ENCODE measurements at regions not wholly inside any gene's neighbourhood (a gene's known extent, or its start where the extent isn't known, plus 50 kb on each side); places are given as distances from the start of the nearest gene placed in this dataset.

GRCh38 chr2:163990541-163990940, 254.7 kb upstream of the FIGN start:
- Histone ChIP-seq H3K4me1 (ENCODE audit: control insufficient read depth in 2 of 2, insufficient read depth in 1 of 2, low read depth in 1 of 2, low read length in 2 of 2) (peaks cover 13 to 27% of the 10 kb centered on the region in 2 donors), H2BK12ac (ENCODE audit: low read length) (no peak overlapping the region), H3K4ac (ENCODE audit: low read length) (no peak overlapping the region), H3K27ac (replicated peaks; ENCODE audit: low read length) (peak overlapping the region; percentile 87), H3K23ac (ENCODE audit: low read depth, low read length, poor library complexity) (no peak overlapping the region), H2BK5ac (ENCODE audit: low read length) (no peak overlapping the region), H3K27me3 (ENCODE audit: control insufficient read depth in 3 of 3, insufficient read depth in 3 of 3, low read depth in 1 of 3, low read length in 3 of 3) (no peaks in the 10 kb centered on the region), H2AK5ac (ENCODE audit: low read depth, low read length) (no peak overlapping the region), H2BK15ac (ENCODE audit: low read length) (no peak overlapping the region), H3K4me2 (ENCODE audit: insufficient read depth, low read length, poor library complexity, severe bottlenecking) (no peak overlapping the region), H4K91ac (ENCODE audit: low read depth, low read length, poor library complexity) (no peak overlapping the region), H3K36me3 (replicated peaks in 1 of 2; ENCODE audit: control insufficient read depth in 2 of 2, insufficient read depth in 2 of 2, low read length in 2 of 2) (no peaks in the 10 kb centered on the region), H3K9ac (ENCODE audit: low read depth, low read length, poor library complexity) (no peak overlapping the region), H2AFZ (ENCODE audit: low read length) (peak overlapping the region; percentile 33), H3K4me3 (ENCODE audit: low read length in 2 of 2) (no peak overlapping the region), H3K9me3 (replicated peaks in 1 of 2; ENCODE audit: control insufficient read depth in 2 of 2, insufficient read depth in 1 of 2, low read depth in 1 of 2, low read length in 2 of 2) (peaks cover 0 to 2% of the 10 kb centered on the region in 2 donors), H4K8ac (ENCODE audit: low read depth, low read length) (no peak overlapping the region), H2BK120ac (ENCODE audit: low read depth, low read length) (no peak overlapping the region), H3K18ac (ENCODE audit: low read length) (no peak overlapping the region), H3K79me1 (ENCODE audit: low read depth, low read length) (no peaks in the 10 kb centered on the region), H3K14ac (ENCODE audit: low read length) (no peak overlapping the region)
- no CpG with 5 or more reads among the region's 2 CpGs for WGBS, 2 donors (ENCODE audit: extremely low coverage in 2 of 2, insufficient read length in 2 of 2, insufficient replicate concordance in 1 of 2)
- peak; percentile 37 for DNase-seq (ENCODE audit: low spot score)

GRCh38 chr2:163990101-163990500, 254.3 kb upstream of the FIGN start:
- H3K79me1 ChIP-seq (ENCODE audit: low read depth, low read length), result no peaks in the 10 kb centered on the region
- WGBS, 2 donors (ENCODE audit: extremely low coverage in 2 of 2, insufficient read length in 2 of 2, insufficient replicate concordance in 1 of 2), result no CpG with 5 or more reads among the region's 4 CpGs
- H3K4me1 ChIP-seq (ENCODE audit: control insufficient read depth in 2 of 2, insufficient read depth in 1 of 2, low read depth in 1 of 2, low read length in 2 of 2), result peaks cover 13 to 27% of the 10 kb centered on the region in 2 donors
- no peak overlapping the region for H2BK5ac ChIP-seq (ENCODE audit: low read length)
- H4K8ac ChIP-seq (ENCODE audit: low read depth, low read length), result no peak overlapping the region
- no peak overlapping the region for H3K4ac ChIP-seq (ENCODE audit: low read length)
- H2BK12ac ChIP-seq (ENCODE audit: low read length), result no peak overlapping the region
- no peak overlapping the region for H2BK120ac ChIP-seq (ENCODE audit: low read depth, low read length)
- no peak overlapping the region for H4K91ac ChIP-seq (ENCODE audit: low read depth, low read length, poor library complexity)
- peaks cover 0 to 2% of the 10 kb centered on the region in 2 donors for H3K9me3 ChIP-seq (replicated peaks in 1 of 2; ENCODE audit: control insufficient read depth in 2 of 2, insufficient read depth in 1 of 2, low read depth in 1 of 2, low read length in 2 of 2)
- peak overlapping the region; percentile 87 for H3K27ac ChIP-seq (replicated peaks; ENCODE audit: low read length)
- no peak for DNase-seq (ENCODE audit: low spot score)
- H3K4me2 ChIP-seq (ENCODE audit: insufficient read depth, low read length, poor library complexity, severe bottlenecking), result no peak overlapping the region
- no peak overlapping the region for H2BK15ac ChIP-seq (ENCODE audit: low read length)
- H3K27me3 ChIP-seq (ENCODE audit: control insufficient read depth in 3 of 3, insufficient read depth in 3 of 3, low read depth in 1 of 3, low read length in 3 of 3), result no peaks in the 10 kb centered on the region
- no peak overlapping the region for H3K23ac ChIP-seq (ENCODE audit: low read depth, low read length, poor library complexity)
- no peak overlapping the region for H3K9ac ChIP-seq (ENCODE audit: low read depth, low read length, poor library complexity)
- H2AK5ac ChIP-seq (ENCODE audit: low read depth, low read length), result no peak overlapping the region
- no peak overlapping the region for H3K18ac ChIP-seq (ENCODE audit: low read length)
- H3K36me3 ChIP-seq (replicated peaks in 1 of 2; ENCODE audit: control insufficient read depth in 2 of 2, insufficient read depth in 2 of 2, low read length in 2 of 2), result no peaks in the 10 kb centered on the region
- H3K4me3 ChIP-seq (ENCODE audit: low read length in 2 of 2), result no peak overlapping the region
- H3K14ac ChIP-seq (ENCODE audit: low read length), result no peak overlapping the region
- H2AFZ ChIP-seq (ENCODE audit: low read length), result peak overlapping the region; percentile 33

- WGBS, 2 donors (ENCODE audit: extremely low coverage in 2 of 2, insufficient read length in 2 of 2, insufficient replicate concordance in 1 of 2), result no CpG with 5 or more reads among the region's 6 CpGs
- Histone ChIP-seq H2AK5ac (ENCODE audit: low read depth, low read length) (no peak overlapping the region), H3K27me3 (ENCODE audit: control insufficient read depth in 3 of 3, insufficient read depth in 3 of 3, low read depth in 1 of 3, low read length in 3 of 3) (no peaks in the 10 kb centered on the region), H2BK5ac (ENCODE audit: low read length) (no peak overlapping the region), H3K9me3 (replicated peaks in 1 of 2; ENCODE audit: control insufficient read depth in 2 of 2, insufficient read depth in 1 of 2, low read depth in 1 of 2, low read length in 2 of 2) (no peaks in the 10 kb centered on the region), H3K14ac (ENCODE audit: low read length) (no peak overlapping the region), H2BK12ac (ENCODE audit: low read length) (no peak overlapping the region), H3K27ac (replicated peaks; ENCODE audit: low read length) (peak overlapping the region; percentile 14), H2BK15ac (ENCODE audit: low read length) (no peak overlapping the region), H2BK120ac (ENCODE audit: low read depth, low read length) (no peak overlapping the region), H3K36me3 (replicated peaks in 1 of 2; ENCODE audit: control insufficient read depth in 2 of 2, insufficient read depth in 2 of 2, low read length in 2 of 2) (no peaks in the 10 kb centered on the region), H3K9ac (ENCODE audit: low read depth, low read length, poor library complexity) (no peak overlapping the region), H3K4me1 (ENCODE audit: control insufficient read depth in 2 of 2, insufficient read depth in 1 of 2, low read depth in 1 of 2, low read length in 2 of 2) (peaks cover 15 to 27% of the 10 kb centered on the region in 2 donors), H2AFZ (ENCODE audit: low read length) (peak overlapping the region; percentile 56), H3K4me3 (ENCODE audit: low read length in 2 of 2) (no peak overlapping the region), H3K23ac (ENCODE audit: low read depth, low read length, poor library complexity) (no peak overlapping the region), H3K4ac (ENCODE audit: low read length) (no peak overlapping the region), H4K91ac (ENCODE audit: low read depth, low read length, poor library complexity) (no peak overlapping the region), H3K79me1 (ENCODE audit: low read depth, low read length) (no peaks in the 10 kb centered on the region), H3K4me2 (ENCODE audit: insufficient read depth, low read length, poor library complexity, severe bottlenecking) (no peak overlapping the region), H4K8ac (ENCODE audit: low read depth, low read length) (no peak overlapping the region), H3K18ac (ENCODE audit: low read length) (no peak overlapping the region)
- DNase-seq (ENCODE audit: low spot score), result no peak
These were observed 251.6 kb upstream of the FIGN start for GRCh38 chr2:163987175-163987940.

- Histone ChIP-seq H3K36me3 (replicated peaks in 1 of 2; ENCODE audit: control insufficient read depth in 2 of 2, insufficient read depth in 2 of 2, low read length in 2 of 2) (no peaks in the 10 kb centered on the region), H2BK12ac (ENCODE audit: low read length) (no peak overlapping the region), H4K91ac (ENCODE audit: low read depth, low read length, poor library complexity) (no peak overlapping the region), H3K4ac (ENCODE audit: low read length) (no peak overlapping the region), H3K4me1 (ENCODE audit: control insufficient read depth in 2 of 2, insufficient read depth in 1 of 2, low read depth in 1 of 2, low read length in 2 of 2) (peaks cover 9 to 18% of the 10 kb centered on the region in 2 donors), H2AK5ac (ENCODE audit: low read depth, low read length) (no peak overlapping the region), H3K9ac (ENCODE audit: low read depth, low read length, poor library complexity) (no peak overlapping the region), H3K27ac (replicated peaks; ENCODE audit: low read length) (no peak overlapping the region), H3K14ac (ENCODE audit: low read length) (no peak overlapping the region), H3K4me3 (ENCODE audit: low read length in 2 of 2) (no peak overlapping the region), H3K4me2 (ENCODE audit: insufficient read depth, low read length, poor library complexity, severe bottlenecking) (no peak overlapping the region), H3K27me3 (ENCODE audit: control insufficient read depth in 3 of 3, insufficient read depth in 3 of 3, low read depth in 1 of 3, low read length in 3 of 3) (no peaks in the 10 kb centered on the region), H2BK15ac (ENCODE audit: low read length) (no peak overlapping the region), H3K79me1 (ENCODE audit: low read depth, low read length) (no peaks in the 10 kb centered on the region), H2BK120ac (ENCODE audit: low read depth, low read length) (no peak overlapping the region), H4K8ac (ENCODE audit: low read depth, low read length) (no peak overlapping the region), H2AFZ (ENCODE audit: low read length) (peak overlapping the region; percentile 25), H3K9me3 (replicated peaks in 1 of 2; ENCODE audit: control insufficient read depth in 2 of 2, insufficient read depth in 1 of 2, low read depth in 1 of 2, low read length in 2 of 2) (no peaks in the 10 kb centered on the region), H3K23ac (ENCODE audit: low read depth, low read length, poor library complexity) (no peak overlapping the region), H2BK5ac (ENCODE audit: low read length) (no peak overlapping the region), H3K18ac (ENCODE audit: low read length) (no peak overlapping the region)
- WGBS, 2 donors (ENCODE audit: extremely low coverage in 2 of 2, insufficient read length in 2 of 2, insufficient replicate concordance in 1 of 2), result no CpG with 5 or more reads among the region's 4 CpGs
- DNase-seq (ENCODE audit: low spot score), result no peak
These were observed 249.2 kb upstream of the FIGN start for GRCh38 chr2:163984986-163985385.

All from neuronal stem cell (in vitro differentiated cells).